HL-60 (cell line): ENCODE measurements at regions not wholly inside any gene's neighbourhood (a gene's known extent, or its start where the extent isn't known, plus 50 kb on each side); places are given as distances from the start of the nearest gene placed in this dataset.

Source experiments
- CTCF ChIP-seq: IDR thresholded peaks from one replicate; pipeline ENCODE4 v1.5.1; 2011; ENCODE audit warnings: low read length, control low read depth, inconsistent platforms; ENCODE audit not compliant: insufficient read depth
- POLR2AphosphoS5 ChIP-seq: IDR thresholded peaks from 2 replicates; pipeline ENCODE4 v1.6.1; 2012; ENCODE audit warnings: low read depth
- SPI1 ChIP-seq: IDR thresholded peaks from 2 replicates; pipeline ENCODE4 v1.6.1; 2012; ENCODE audit warnings: low read depth, mild to moderate bottlenecking, borderline replicate concordance

GRCh38 chr4:148780426-148781005 lies 338.3 kb upstream of the NR3C2 start:
- TF ChIP-seq CTCF (no peak), POLR2AphosphoS5 (no peak), SPI1 (no peak)
